SK-N-SH (cell line): ENCODE measurements at regions not wholly inside any gene's neighbourhood (a gene's known extent, or its start where the extent isn't known, plus 50 kb on each side); places are given as distances from the start of the nearest gene placed in this dataset.
A peak's percentile ranks its signal among the peaks of the same experiment; 100 is the strongest.

Experiments used
- CTCF ChIA-PET: fragments of 300-600, 350-600 bp; formaldehyde crosslinking; extraction: SDS; loops from one replicate; lab custom pipeline; 2021; lab: Yijun Ruan, JAX
- POLR2A ChIA-PET: fragments of 350-600 bp; sonication (Branson Sonifier 250); formaldehyde crosslinking; extraction: SDS; loops from one replicate; lab custom pipeline; 2020; ENCODE audit warnings: antibody characterized with exemption, inconsistent platforms; lab: Yijun Ruan, JAX
- DNase-seq: peaks from one replicate; pipeline ENCODE4 v3.0.0; 2012
- H2AFZ ChIP-seq: fragments of 200-600 bp; sonication (generic); 2 replicates; pipeline ENCODE4 v1.8.1; 2016; ENCODE audit warnings: antibody characterized with exemption, mild to moderate bottlenecking, low read depth
- H3F3A ChIP-seq: fragments of 200-600 bp; sonication (generic); replicated peaks from 2 replicates; pipeline ENCODE3; 2016; ENCODE audit warnings: antibody characterized with exemption, mild to moderate bottlenecking; ENCODE audit not compliant: insufficient read depth
- H3K27ac ChIP-seq, 2 experiments: fragments of 200-500 bp in 1 of 2; fragments of 200-600 bp in 1 of 2; sonication (Bioruptor generic) in 1 of 2; sonication (generic), shearing (Covaris generic) in 1 of 2; 2 replicates each; pipeline versions ENCODE4 v1.5.1 to v1.6.1; 2014 to 2016; ENCODE audit warnings: low read depth in 2 of 2, inconsistent platforms in 1 of 2, low read length in 1 of 2, mild to moderate bottlenecking in 1 of 2, mixed read lengths in 1 of 2
- H3K27me3 ChIP-seq: fragments of 200-600 bp; sonication (generic), shearing (Covaris generic); 2 replicates; pipeline ENCODE4 v1.6.1; 2016; ENCODE audit warnings: mixed run types; ENCODE audit not compliant: insufficient read depth
- H3K36me3 ChIP-seq, 2 experiments: fragments of 200-500 bp in 1 of 2; fragments of 200-600 bp in 1 of 2; sonication (Bioruptor generic) in 1 of 2; sonication (generic) in 1 of 2; replicated peaks in 1 of 2; 2 replicates each; pipeline versions ENCODE3 to v1.5.1; 2014 to 2016; ENCODE audit warnings: low read length in 1 of 2, mild to moderate bottlenecking in 1 of 2; ENCODE audit not compliant: insufficient read depth in 2 of 2, control insufficient read depth in 1 of 2
- H3K4me1 ChIP-seq, 2 experiments: fragments of 200-500 bp in 1 of 2; fragments of 200-600 bp in 1 of 2; sonication (Bioruptor generic) in 1 of 2; sonication (generic), shearing (Covaris generic) in 1 of 2; 2 replicates each; pipeline versions ENCODE4 v1.5.1 to v1.6.1; 2014 to 2016; ENCODE audit warnings: low read depth in 1 of 2, low read length in 1 of 2, mixed run types in 1 of 2; ENCODE audit not compliant: insufficient read depth in 2 of 2, control insufficient read depth in 1 of 2
- H3K4me2 ChIP-seq: fragments of 200-600 bp; sonication (generic), shearing (Covaris generic); 2 replicates; pipeline ENCODE4 v1.6.1; 2017; ENCODE audit warnings: mixed run types
- H3K4me3 ChIP-seq, 2 experiments: fragments of 200-500 bp in 1 of 2; fragments of 200-600 bp in 1 of 2; sonication (Bioruptor generic) in 1 of 2; sonication (generic), shearing (Covaris generic) in 1 of 2; 2 replicates each; pipeline versions ENCODE4 v1.5.1 to v1.8.1; 2014 to 2016; ENCODE audit warnings: low read depth in 2 of 2, inconsistent platforms in 1 of 2, low read length in 1 of 2, mild to moderate bottlenecking in 1 of 2, mixed read lengths in 1 of 2, moderate library complexity in 1 of 2
- H3K79me2 ChIP-seq: fragments of 200-600 bp; sonication (generic); 2 replicates; pipeline ENCODE4 v1.8.1; 2017; ENCODE audit warnings: mild to moderate bottlenecking; ENCODE audit not compliant: insufficient read depth
- H3K9ac ChIP-seq: fragments of 200-600 bp; sonication (generic); 2 replicates; pipeline ENCODE4 v1.6.1; 2017; ENCODE audit warnings: mixed run types
- H3K9me2 ChIP-seq: fragments of 200-600 bp; sonication (generic); 2 replicates; pipeline ENCODE4 v1.6.1; 2017; ENCODE audit warnings: mixed run types
- H3K9me3 ChIP-seq: fragments of 200-600 bp; sonication (generic); 2 replicates; pipeline ENCODE4 v1.6.1; 2017; ENCODE audit warnings: mixed run types, mild to moderate bottlenecking, moderate library complexity
- H4K20me1 ChIP-seq: fragments of 200-600 bp; sonication (generic); 2 replicates; pipeline ENCODE4 v1.6.1; 2017; ENCODE audit warnings: mild to moderate bottlenecking, mixed run types; ENCODE audit not compliant: insufficient read depth
- CHD2 ChIP-seq: fragments of 150-350 bp; IDR thresholded peaks from 2 replicates; pipeline ENCODE4 v1.6.1; 2018; ENCODE audit warnings: low read length; ENCODE audit not compliant: partially characterized antibody
- ELF1 ChIP-seq: IDR thresholded peaks from 2 replicates; pipeline ENCODE4 v1.4.0; 2012
- EZH2phosphoT487 ChIP-seq: fragments of 200-600 bp; sonication (generic); IDR thresholded peaks from 2 replicates; pipeline ENCODE4 v1.6.1; 2017; ENCODE audit warnings: low read depth, mixed run types, mild to moderate bottlenecking, antibody characterized with exemption, moderate library complexity, borderline replicate concordance
- FOSL2 ChIP-seq: IDR thresholded peaks from 2 replicates; pipeline ENCODE4 v1.4.0; 2012; ENCODE audit warnings: low read depth, mild to moderate bottlenecking, moderate library complexity, borderline replicate concordance
- FOXJ3 ChIP-seq: sonication (generic); formaldehyde crosslinking; IDR thresholded peaks from 2 replicates; pipeline ENCODE4 v1.5.1; 2020; ENCODE audit warnings: mild to moderate bottlenecking, missing genetic modification reagents
- JUND ChIP-seq: IDR thresholded peaks from 2 replicates; pipeline ENCODE4 v1.4.0; 2012
- NFIC ChIP-seq: IDR thresholded peaks from 2 replicates; pipeline ENCODE4 v1.4.0; 2012; ENCODE audit warnings: borderline replicate concordance
- POLR2AphosphoS5 ChIP-seq: IDR thresholded peaks from 2 replicates; pipeline ENCODE4 v1.6.1; 2012; ENCODE audit warnings: low read depth, low read length
- RXRA ChIP-seq: IDR thresholded peaks from 2 replicates; pipeline ENCODE4 v1.4.0; 2012; ENCODE audit warnings: low read depth, mild to moderate bottlenecking, borderline replicate concordance
- SIN3A ChIP-seq: IDR thresholded peaks from 2 replicates; pipeline ENCODE4 v1.6.1; 2012; ENCODE audit warnings: low read depth, mild to moderate bottlenecking, low read length, moderate library complexity, borderline replicate concordance
- TCF12 ChIP-seq: IDR thresholded peaks from 2 replicates; pipeline ENCODE4 v1.4.0; 2012
- TEAD4 ChIP-seq: IDR thresholded peaks from 2 replicates; pipeline ENCODE4 v1.4.0; 2012; ENCODE audit warnings: mild to moderate bottlenecking, borderline replicate concordance; ENCODE audit not compliant: insufficient read depth
- YY1 ChIP-seq: IDR thresholded peaks from 2 replicates; pipeline ENCODE4 v1.4.0; 2012; ENCODE audit warnings: low read depth, mild to moderate bottlenecking
- WGBS: methylation state at CpG from one replicate; pipeline ENCODE4 v1.1.6; 2017; ENCODE audit warnings: low lambda C conversion rate; 5-methylcytosine and 5-hydroxymethylcytosine counted together
- TF ChIP-seq, protein P1 (sequence below): IDR thresholded peaks from 2 replicates; pipeline ENCODE4 v1.4.0; 2012; ENCODE audit warnings: low read depth, borderline replicate concordance
- TF ChIP-seq, protein P2 (sequence below): fragments of 200-600 bp; sonication (generic); IDR thresholded peaks from 2 replicates; pipeline ENCODE4 v1.6.1; 2017; ENCODE audit warnings: antibody characterized with exemption, mild to moderate bottlenecking, moderate library complexity
- TF ChIP-seq, protein P3 (sequence below): IDR thresholded peaks from 2 replicates; pipeline ENCODE4 v1.4.0; 2012; ENCODE audit warnings: low read depth

DNA sequence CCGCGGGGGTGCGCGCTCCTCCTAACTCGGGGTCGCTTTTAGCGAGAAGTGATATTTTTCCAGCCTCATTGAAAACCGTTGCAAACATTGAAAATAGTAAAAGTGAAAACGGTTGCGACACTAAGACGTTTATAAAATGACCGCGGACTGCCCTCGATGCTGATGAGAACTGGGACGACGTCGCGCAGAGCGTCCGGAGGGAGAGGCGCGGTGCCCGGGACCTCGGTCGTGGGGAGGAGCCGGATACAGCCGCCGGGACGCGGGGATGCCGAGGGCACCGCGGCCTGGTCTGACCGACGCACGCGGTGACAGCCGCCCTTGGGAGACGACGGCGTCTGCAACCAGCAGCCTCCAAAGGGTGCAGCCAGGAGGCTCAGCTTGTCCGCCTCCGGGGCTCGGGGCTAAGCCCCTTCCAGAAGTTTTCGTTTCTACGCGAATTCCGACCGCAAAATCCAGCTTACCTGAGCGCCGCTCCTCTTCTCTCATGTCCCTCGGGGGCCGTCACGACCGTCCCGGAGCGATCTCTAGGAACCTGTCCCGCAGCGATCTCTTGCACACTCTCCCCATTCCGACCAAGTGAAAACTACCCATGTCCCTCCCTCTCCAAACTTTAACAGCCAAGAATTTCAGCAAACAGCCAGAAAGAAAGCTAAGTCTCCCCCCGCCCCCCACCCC is 144.4 kb upstream of the ETS2 start:
- no peak overlapping the region for H3K27ac ChIP-seq
- H3K36me3 ChIP-seq = no peaks in the 10 kb centered on the region
- no peaks in the 10 kb centered on the region for H3K9me3 ChIP-seq
- no peak overlapping the region for H3K9ac ChIP-seq
- H4K20me1 ChIP-seq = no peaks in the 10 kb centered on the region
- WGBS = 8% methylated on average over 52 of the region's 61 CpGs
- H3K4me1 ChIP-seq = no peaks in the 10 kb centered on the region; a peak in 1 of 4 replicates
- POLR2A ChIA-PET = no interaction called here
- peak; percentile 67 for DNase-seq
- peaks cover 9% of the 10 kb centered on the region for H3F3A ChIP-seq
- no peaks in the 10 kb centered on the region for H3K9me2 ChIP-seq
- CTCF ChIA-PET = interaction anchor here (1.2 to 1.5 kb wide), 2 partner anchors 464 to 477 kb away, joined by 3 to 4 read pairs; no protein-coding TSS in a partner anchor
- peaks cover 71% of the 10 kb centered on the region for H3K27me3 ChIP-seq
- peak overlapping the region; percentile 48; the same call in 1 of the 2 replicates for H2AFZ ChIP-seq
- H3K79me2 ChIP-seq = no peaks in the 10 kb centered on the region
- TF ChIP-seq EZH2phosphoT487 (peak; percentile 50; the same call in 1 of the 2 replicates), NFIC (no peak)
- peak overlapping the region; percentile 63; the same call in 1 of the 2 replicates for H3K4me2 ChIP-seq
- peak overlapping the region; percentile 9 to 17; a peak in 2 of 4 replicates for H3K4me3 ChIP-seq

DNA sequence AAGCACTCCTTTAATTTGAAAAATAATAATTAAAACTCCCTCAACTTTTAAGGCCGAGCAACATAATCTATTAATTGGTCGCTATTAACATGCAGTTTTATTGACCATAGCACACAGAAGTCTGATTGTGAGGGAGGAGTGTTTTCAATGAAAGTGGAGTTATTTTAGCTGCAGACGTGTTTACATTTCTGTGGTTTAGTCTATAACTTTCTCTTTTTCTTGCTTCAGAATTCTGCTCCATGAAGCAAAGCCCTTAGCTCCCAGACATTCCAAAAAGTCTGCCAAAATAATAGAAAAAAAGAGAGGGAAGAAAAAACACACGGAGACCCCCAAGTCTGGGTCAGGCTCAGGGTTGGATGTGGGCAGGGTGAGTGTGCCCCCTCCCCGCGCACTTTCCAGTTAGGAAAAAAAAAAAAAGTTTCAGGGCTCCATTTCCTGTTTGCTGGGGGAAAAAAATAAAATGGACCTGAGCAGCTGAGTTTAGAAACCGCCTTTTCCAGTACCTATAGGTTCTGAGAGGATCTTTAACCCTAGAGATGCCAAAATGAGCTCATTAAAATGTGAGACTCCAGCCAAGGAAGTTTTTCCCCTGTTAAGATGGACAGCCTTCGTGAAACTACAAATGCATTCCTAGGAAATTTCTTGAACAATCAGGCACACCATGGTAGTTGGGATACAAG is 143.7 kb upstream of the ETS2 start:
- TF ChIP-seq POLR2AphosphoS5 (no peak), FOXJ3 (no peak), SIN3A (no peak), ELF1 (no peak), TEAD4 (no peak), TCF12 (no peak), RXRA (no peak), CHD2 (no peak), YY1 (no peak), JUND (no peak), FOSL2 (no peak)
- TF ChIP-seq, protein P1, sequence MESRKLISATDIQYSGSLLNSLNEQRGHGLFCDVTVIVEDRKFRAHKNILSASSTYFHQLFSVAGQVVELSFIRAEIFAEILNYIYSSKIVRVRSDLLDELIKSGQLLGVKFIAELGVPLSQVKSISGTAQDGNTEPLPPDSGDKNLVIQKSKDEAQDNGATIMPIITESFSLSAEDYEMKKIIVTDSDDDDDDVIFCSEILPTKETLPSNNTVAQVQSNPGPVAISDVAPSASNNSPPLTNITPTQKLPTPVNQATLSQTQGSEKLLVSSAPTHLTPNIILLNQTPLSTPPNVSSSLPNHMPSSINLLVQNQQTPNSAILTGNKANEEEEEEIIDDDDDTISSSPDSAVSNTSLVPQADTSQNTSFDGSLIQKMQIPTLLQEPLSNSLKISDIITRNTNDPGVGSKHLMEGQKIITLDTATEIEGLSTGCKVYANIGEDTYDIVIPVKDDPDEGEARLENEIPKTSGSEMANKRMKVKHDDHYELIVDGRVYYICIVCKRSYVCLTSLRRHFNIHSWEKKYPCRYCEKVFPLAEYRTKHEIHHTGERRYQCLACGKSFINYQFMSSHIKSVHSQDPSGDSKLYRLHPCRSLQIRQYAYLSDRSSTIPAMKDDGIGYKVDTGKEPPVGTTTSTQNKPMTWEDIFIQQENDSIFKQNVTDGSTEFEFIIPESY = no peak
- TF ChIP-seq, protein P2, sequence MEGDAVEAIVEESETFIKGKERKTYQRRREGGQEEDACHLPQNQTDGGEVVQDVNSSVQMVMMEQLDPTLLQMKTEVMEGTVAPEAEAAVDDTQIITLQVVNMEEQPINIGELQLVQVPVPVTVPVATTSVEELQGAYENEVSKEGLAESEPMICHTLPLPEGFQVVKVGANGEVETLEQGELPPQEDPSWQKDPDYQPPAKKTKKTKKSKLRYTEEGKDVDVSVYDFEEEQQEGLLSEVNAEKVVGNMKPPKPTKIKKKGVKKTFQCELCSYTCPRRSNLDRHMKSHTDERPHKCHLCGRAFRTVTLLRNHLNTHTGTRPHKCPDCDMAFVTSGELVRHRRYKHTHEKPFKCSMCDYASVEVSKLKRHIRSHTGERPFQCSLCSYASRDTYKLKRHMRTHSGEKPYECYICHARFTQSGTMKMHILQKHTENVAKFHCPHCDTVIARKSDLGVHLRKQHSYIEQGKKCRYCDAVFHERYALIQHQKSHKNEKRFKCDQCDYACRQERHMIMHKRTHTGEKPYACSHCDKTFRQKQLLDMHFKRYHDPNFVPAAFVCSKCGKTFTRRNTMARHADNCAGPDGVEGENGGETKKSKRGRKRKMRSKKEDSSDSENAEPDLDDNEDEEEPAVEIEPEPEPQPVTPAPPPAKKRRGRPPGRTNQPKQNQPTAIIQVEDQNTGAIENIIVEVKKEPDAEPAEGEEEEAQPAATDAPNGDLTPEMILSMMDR = no peak
- TF ChIP-seq, protein P3, sequence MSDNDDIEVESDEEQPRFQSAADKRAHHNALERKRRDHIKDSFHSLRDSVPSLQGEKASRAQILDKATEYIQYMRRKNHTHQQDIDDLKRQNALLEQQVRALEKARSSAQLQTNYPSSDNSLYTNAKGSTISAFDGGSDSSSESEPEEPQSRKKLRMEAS = no peak
- TF ChIP-seq, all 33 proteins: peak for 0
- peaks cover 64% of the 10 kb centered on the region for H3K27me3 ChIP-seq
- no peaks in the 10 kb centered on the region for H3K9me3 ChIP-seq
- H2AFZ ChIP-seq = no peak overlapping the region
- POLR2A ChIA-PET = no interaction called here
- H3K9me2 ChIP-seq = no peaks in the 10 kb centered on the region
- DNase-seq = no peak
- peaks cover 9% of the 10 kb centered on the region for H3F3A ChIP-seq
- peak overlapping the region; percentile 63; the same call in 1 of the 2 replicates for H3K4me2 ChIP-seq
- no peaks in the 10 kb centered on the region; a peak in 1 of 4 replicates for H3K4me1 ChIP-seq
- H3K27ac ChIP-seq = no peak overlapping the region
- WGBS = 52% methylated on average over 8 of the region's 8 CpGs
- no peak overlapping the region for H3K4me3 ChIP-seq
- H4K20me1 ChIP-seq = no peaks in the 10 kb centered on the region
- no peaks in the 10 kb centered on the region for H3K79me2 ChIP-seq
- H3K9ac ChIP-seq = no peak overlapping the region
- CTCF ChIA-PET = interaction anchor here (0.6 to 1.5 kb wide), 4 partner anchors 37 to 627 kb away, joined by 3 to 4 read pairs (median 3); no protein-coding TSS in a partner anchor
- no peaks in the 10 kb centered on the region for H3K36me3 ChIP-seq
